Cardiac fibroblast (primary cell): ENCODE measurements at regions not wholly inside any gene's neighbourhood (a gene's known extent, or its start where the extent isn't known, plus 50 kb on each side); places are given as distances from the start of the nearest gene placed in this dataset.

Experiments
- DNase-seq, 2 donors: peaks; one replicate each; pipeline versions ENCODE4 v3.0.0 to v3.0.0-alpha.2; 2010; ENCODE audit warnings: low read depth in 2 of 2
- H3K4me3 ChIP-seq, 2 donors: replicated peaks in 1 of 2; 1 replicate in 1 of 2; 2 replicates in 1 of 2; pipeline ENCODE4 v1.5.1; 2011; ENCODE audit warnings: low read depth in 2 of 2, low read length in 2 of 2, mild to moderate bottlenecking in 2 of 2, moderate library complexity in 1 of 2
- CTCF ChIP-seq: IDR thresholded peaks from one replicate; pipeline ENCODE4 v1.5.1; 2011; ENCODE audit warnings: low read depth, mild to moderate bottlenecking, low read length, inconsistent platforms

DNA sequence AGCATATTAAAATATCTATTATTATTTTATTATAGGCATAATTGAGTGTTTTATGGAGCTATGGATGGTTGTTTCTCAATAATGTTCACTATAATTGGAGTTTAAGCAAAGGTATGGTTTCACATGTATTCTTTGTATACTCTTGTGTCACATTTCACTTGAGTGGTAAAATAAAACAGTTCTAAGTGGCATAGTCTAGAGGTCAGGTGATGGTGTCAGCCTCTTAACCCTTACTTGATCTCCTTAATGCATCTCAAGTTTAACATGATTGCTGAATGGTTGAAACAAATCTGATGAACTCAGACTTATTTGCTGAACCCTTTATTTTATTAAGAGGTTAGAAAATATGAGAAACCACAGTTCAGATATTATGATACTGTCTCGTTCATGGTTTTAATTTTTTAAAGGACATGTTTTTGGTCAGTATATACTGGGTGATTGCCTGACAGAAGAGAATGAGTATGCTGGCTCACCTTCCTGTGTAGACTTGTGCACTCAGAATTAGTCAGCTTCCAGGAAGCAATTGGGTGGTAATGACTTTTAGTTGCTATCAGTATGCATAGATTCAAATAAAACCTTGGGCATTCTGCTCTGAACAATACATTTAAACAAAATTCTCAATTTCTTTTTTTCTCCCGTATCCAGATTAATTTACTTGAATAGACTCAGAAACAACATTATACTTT, 464.6 kb downstream of the PCNX1 start:
- no peak overlapping the region for H3K4me3 ChIP-seq
- no peak for TF ChIP-seq CTCF
- DNase-seq = peak; percentile 51 to 92

DNA sequence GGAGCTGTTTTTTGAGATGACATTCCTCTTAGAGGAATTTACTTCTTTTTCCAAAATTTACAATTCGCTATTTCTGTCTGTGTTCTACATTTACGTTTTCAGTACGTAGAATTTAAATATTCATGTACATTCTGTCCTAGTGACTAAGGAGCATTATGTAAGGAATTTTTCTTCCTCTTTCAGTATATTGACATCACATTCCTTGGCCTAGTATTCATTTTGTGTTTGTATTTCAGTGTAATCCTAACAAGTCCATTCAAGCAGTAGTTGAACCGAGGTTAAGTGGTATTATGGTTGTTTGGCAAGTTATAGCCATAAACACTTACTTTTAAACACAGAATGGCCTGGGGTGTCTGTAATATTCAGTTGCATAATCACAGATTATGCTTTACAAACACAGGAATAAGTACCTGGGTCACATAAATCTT, 465.2 kb downstream of the PCNX1 start:
- TF ChIP-seq CTCF = no peak
- no peak overlapping the region for H3K4me3 ChIP-seq
- DNase-seq = peak; percentile 75 to 93

- no peak for TF ChIP-seq CTCF
- H3K4me3 ChIP-seq = no peak overlapping the region
- no peak for DNase-seq
These were observed 466.5 kb downstream of the PCNX1 start for GRCh38 chr14:71373773-71374172.

- no peak for TF ChIP-seq CTCF
- DNase-seq = no peak
- no peak overlapping the region for H3K4me3 ChIP-seq
These were observed 467.7 kb downstream of the PCNX1 start for GRCh38 chr14:71374989-71375388.

GRCh38 chr14:71377099-71377498, 469.8 kb downstream of the PCNX1 start:
- TF ChIP-seq CTCF = no peak
- no peak for DNase-seq
- no peak overlapping the region for H3K4me3 ChIP-seq

DNA sequence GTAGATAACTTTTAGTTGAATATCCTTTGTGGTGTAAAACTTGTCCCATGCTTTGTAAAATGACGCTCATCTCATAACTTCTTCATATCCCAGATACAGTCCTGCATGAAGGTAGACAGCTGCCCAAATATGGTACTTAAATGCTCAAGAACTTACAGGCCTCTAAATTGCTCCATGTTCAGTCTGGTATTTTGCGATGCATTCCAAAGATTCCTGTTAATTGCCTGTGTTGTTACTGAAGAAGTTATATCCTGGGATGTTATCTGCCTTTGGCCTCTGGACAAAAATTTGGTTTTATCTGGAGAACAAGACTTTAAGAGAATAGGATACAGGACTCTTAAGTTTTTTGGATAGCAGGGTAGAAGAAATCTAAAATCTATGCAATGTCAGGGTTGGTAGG, 473.0 kb downstream of the PCNX1 start:
- no peak for TF ChIP-seq CTCF
- DNase-seq = peak; percentile 85 to 94
- H3K4me3 ChIP-seq = no peak overlapping the region

GRCh38 chr14:71381814-71382213, 474.6 kb downstream of the PCNX1 start:
- H3K4me3 ChIP-seq = no peak overlapping the region
- no peak for TF ChIP-seq CTCF
- DNase-seq = no peak
